SK-N-SH treated with all-trans-retinoic acid at 6 μM for 48 hours (cell line): ENCODE measurements at regions not wholly inside any gene's neighbourhood (a gene's known extent, or its start where the extent isn't known, plus 50 kb on each side); places are given as distances from the start of the nearest gene placed in this dataset.

Experiments
- ATAC-seq: fragments of 200-7000 bp; cut with Tn5 transposase; 3 replicates; pipeline ENCODE4 v1.9.1; 2020; ENCODE audit warnings: mild to moderate bottlenecking, moderate library complexity
- ARNTL ChIP-seq: fragments of 450-650 bp; formaldehyde crosslinking; IDR thresholded peaks from 2 replicates; pipeline ENCODE4 v1.5.0; 2020; ENCODE audit warnings: low read depth, mild to moderate bottlenecking, moderate library complexity, borderline replicate concordance
- CSDC2 ChIP-seq: fragments of 250-450 bp; sonication (Bioruptor Pico); IDR thresholded peaks from 2 replicates; pipeline ENCODE4 v1.5.0; 2020; ENCODE audit warnings: mild to moderate bottlenecking, moderate library complexity
- ESRRG ChIP-seq: fragments of 250-450 bp; sonication (Bioruptor Pico); IDR thresholded peaks from 2 replicates; pipeline ENCODE4 v1.6.1; 2021; ENCODE audit warnings: mild to moderate bottlenecking
- GLIS3 ChIP-seq: fragments of 250-450 bp; sonication (Bioruptor Pico); IDR thresholded peaks from 2 replicates; pipeline ENCODE4 v1.5.0; 2020; ENCODE audit warnings: mild to moderate bottlenecking, moderate library complexity
- ISL1 ChIP-seq: fragments of 250-450 bp; sonication (Bioruptor Pico); IDR thresholded peaks from 2 replicates; pipeline ENCODE4 v2.1.2; 2022; ENCODE audit warnings: mild to moderate bottlenecking, moderate library complexity
- OSR1 ChIP-seq: fragments of 250-450 bp; sonication (Bioruptor Pico); IDR thresholded peaks from 2 replicates; pipeline ENCODE4 v1.8.0; 2022; ENCODE audit warnings: moderate library complexity, mild to moderate bottlenecking, inconsistent platforms
- PATZ1 ChIP-seq: fragments of 250-450 bp; sonication (Bioruptor Pico); IDR thresholded peaks from 2 replicates; pipeline ENCODE4 v1.8.0; 2020; ENCODE audit warnings: mild to moderate bottlenecking, moderate library complexity, borderline replicate concordance
- POU6F1 ChIP-seq: fragments of 250-450 bp; sonication (Bioruptor Pico); IDR thresholded peaks from 2 replicates; pipeline ENCODE4 v1.8.0; 2021; ENCODE audit warnings: low read depth, mild to moderate bottlenecking, moderate library complexity, borderline replicate concordance
- PPARA ChIP-seq: fragments of 250-450 bp; sonication (Bioruptor Pico); IDR thresholded peaks from 2 replicates; pipeline ENCODE4 v1.5.0; 2020; ENCODE audit warnings: mild to moderate bottlenecking, borderline replicate concordance
- RARB ChIP-seq: fragments of 250-450 bp; sonication (Bioruptor Pico); IDR thresholded peaks from 2 replicates; pipeline ENCODE4 v1.8.0; 2021; ENCODE audit warnings: mild to moderate bottlenecking, moderate library complexity
- SNAI2 ChIP-seq: fragments of 250-450 bp; sonication (Bioruptor Pico); IDR thresholded peaks from 2 replicates; pipeline ENCODE4 v1.5.0; 2020; ENCODE audit warnings: mild to moderate bottlenecking, moderate library complexity
- TOX ChIP-seq: fragments of 250-450 bp; sonication (Bioruptor Pico); IDR thresholded peaks from 2 replicates; pipeline ENCODE4 v1.8.0; 2021; ENCODE audit warnings: mild to moderate bottlenecking, moderate library complexity, borderline replicate concordance
- ZFP3 ChIP-seq: fragments of 250-450 bp; sonication (Bioruptor Pico); IDR thresholded peaks from 2 replicates; pipeline ENCODE4 v1.5.0; 2020; ENCODE audit warnings: mild to moderate bottlenecking, moderate library complexity
- ZFP30 ChIP-seq: fragments of 450-650 bp; formaldehyde crosslinking; IDR thresholded peaks from 2 replicates; pipeline ENCODE4 v1.5.0; 2022; ENCODE audit warnings: mild to moderate bottlenecking, moderate library complexity
- ZNF565 ChIP-seq: fragments of 450-650 bp; formaldehyde crosslinking; conservative IDR thresholded peaks from 2 replicates; pipeline ENCODE4 v1.5.0; 2020; ENCODE audit warnings: low read depth, mild to moderate bottlenecking, moderate library complexity
- ZNF70 ChIP-seq: fragments of 450-650 bp; formaldehyde crosslinking; IDR thresholded peaks from 2 replicates; pipeline ENCODE4 v1.5.0; 2020; ENCODE audit warnings: mild to moderate bottlenecking, moderate library complexity
- ZNF8 ChIP-seq: fragments of 450-650 bp; formaldehyde crosslinking; IDR thresholded peaks from 2 replicates; pipeline ENCODE4 v1.5.0; 2020; ENCODE audit warnings: mild to moderate bottlenecking, moderate library complexity
- TF ChIP-seq, protein P1 (sequence below): fragments of 250-450 bp; sonication (Bioruptor Pico); IDR thresholded peaks from 2 replicates; pipeline ENCODE4 v1.5.1; 2020; ENCODE audit warnings: low read depth, mild to moderate bottlenecking, moderate library complexity
- TF ChIP-seq, protein P2 (sequence below): fragments of 250-450 bp; sonication (Bioruptor Pico); IDR thresholded peaks from 2 replicates; pipeline ENCODE4 v1.5.1; 2021; ENCODE audit warnings: mild to moderate bottlenecking, moderate library complexity

- ATAC-seq: no peak
- TF ChIP-seq RARB (CRISPR knock-in tag) (no peak), TOX (no peak), ISL1 (CRISPR knock-in tag) (no peak), ESRRG (CRISPR knock-in tag) (no peak), POU6F1 (CRISPR knock-in tag) (no peak), PPARA (no peak), ZNF70 (no peak), ZFP30 (CRISPR knock-in tag) (no peak), ZNF8 (CRISPR knock-in tag) (no peak), ZNF565 (CRISPR knock-in tag) (no peak), ZFP3 (CRISPR knock-in tag) (no peak), SNAI2 (CRISPR knock-in tag) (no peak)
These were observed 465.7 kb upstream of the TENM3 start for GRCh38 chr4:181777518-181777917.

- ATAC-seq: no peak
- TF ChIP-seq CSDC2 (CRISPR knock-in tag) (no peak), ZNF8 (CRISPR knock-in tag) (no peak), ESRRG (CRISPR knock-in tag) (no peak), SNAI2 (CRISPR knock-in tag) (no peak), ZNF70 (no peak), ARNTL (CRISPR knock-in tag) (no peak), PATZ1 (CRISPR knock-in tag) (no peak), POU6F1 (CRISPR knock-in tag) (no peak), OSR1 (CRISPR knock-in tag) (no peak), GLIS3 (CRISPR knock-in tag) (no peak), PPARA (no peak)
- TF ChIP-seq, protein P1, sequence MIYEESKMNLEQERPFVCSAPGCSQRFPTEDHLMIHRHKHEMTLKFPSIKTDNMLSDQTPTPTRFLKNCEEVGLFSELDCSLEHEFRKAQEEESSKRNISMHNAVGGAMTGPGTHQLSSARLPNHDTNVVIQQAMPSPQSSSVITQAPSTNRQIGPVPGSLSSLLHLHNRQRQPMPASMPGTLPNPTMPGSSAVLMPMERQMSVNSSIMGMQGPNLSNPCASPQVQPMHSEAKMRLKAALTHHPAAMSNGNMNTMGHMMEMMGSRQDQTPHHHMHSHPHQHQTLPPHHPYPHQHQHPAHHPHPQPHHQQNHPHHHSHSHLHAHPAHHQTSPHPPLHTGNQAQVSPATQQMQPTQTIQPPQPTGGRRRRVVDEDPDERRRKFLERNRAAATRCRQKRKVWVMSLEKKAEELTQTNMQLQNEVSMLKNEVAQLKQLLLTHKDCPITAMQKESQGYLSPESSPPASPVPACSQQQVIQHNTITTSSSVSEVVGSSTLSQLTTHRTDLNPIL (CRISPR knock-in tag): no peak
These were observed 458.3 kb upstream of the TENM3 start for GRCh38 chr4:181784881-181785280.

DNA sequence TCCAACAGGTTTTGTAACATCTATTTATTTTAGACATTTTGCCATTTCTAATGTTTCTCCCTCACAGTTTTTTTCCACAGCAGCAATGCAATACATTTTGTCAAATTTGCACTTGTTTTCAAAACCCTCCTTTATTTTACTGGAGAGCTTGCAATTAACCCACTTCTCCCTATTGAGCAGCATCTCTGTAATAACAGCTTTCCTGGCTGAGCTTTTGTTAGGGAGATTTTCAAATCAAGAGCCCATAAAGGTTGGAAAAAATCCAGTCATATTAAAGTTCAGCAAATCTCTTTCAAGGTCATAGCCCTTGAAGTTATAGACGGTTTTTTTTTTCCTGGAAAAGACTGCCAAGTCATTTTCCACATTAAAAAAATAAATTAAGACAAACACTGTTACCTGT lies 450.6 kb upstream of the TENM3 start:
- TF ChIP-seq TOX (no peak), PATZ1 (CRISPR knock-in tag) (no peak), OSR1 (CRISPR knock-in tag) (no peak), POU6F1 (CRISPR knock-in tag) (no peak), ARNTL (CRISPR knock-in tag) (no peak), ZNF565 (CRISPR knock-in tag) (no peak), RARB (CRISPR knock-in tag) (no peak), GLIS3 (CRISPR knock-in tag) (no peak)
- TF ChIP-seq, protein P2, sequence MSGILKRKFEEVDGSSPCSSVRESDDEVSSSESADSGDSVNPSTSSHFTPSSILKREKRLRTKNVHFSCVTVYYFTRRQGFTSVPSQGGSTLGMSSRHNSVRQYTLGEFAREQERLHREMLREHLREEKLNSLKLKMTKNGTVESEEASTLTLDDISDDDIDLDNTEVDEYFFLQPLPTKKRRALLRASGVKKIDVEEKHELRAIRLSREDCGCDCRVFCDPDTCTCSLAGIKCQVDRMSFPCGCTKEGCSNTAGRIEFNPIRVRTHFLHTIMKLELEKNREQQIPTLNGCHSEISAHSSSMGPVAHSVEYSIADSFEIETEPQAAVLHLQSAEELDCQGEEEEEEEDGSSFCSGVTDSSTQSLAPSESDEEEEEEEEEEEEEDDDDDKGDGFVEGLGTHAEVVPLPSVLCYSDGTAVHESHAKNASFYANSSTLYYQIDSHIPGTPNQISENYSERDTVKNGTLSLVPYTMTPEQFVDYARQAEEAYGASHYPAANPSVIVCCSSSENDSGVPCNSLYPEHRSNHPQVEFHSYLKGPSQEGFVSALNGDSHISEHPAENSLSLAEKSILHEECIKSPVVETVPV (CRISPR knock-in tag): no peak
- TF ChIP-seq, protein P1 (CRISPR knock-in tag): no peak
- ATAC-seq: no peak
